KMS-11 (cell line): ENCODE measurements at regions not wholly inside any gene's neighbourhood (a gene's known extent, or its start where the extent isn't known, plus 50 kb on each side); places are given as distances from the start of the nearest gene placed in this dataset.

ENCODE experiments used
- H2AFZ ChIP-seq: fragments of 200-600 bp; sonication (generic); 2 replicates; pipeline ENCODE4 v1.6.1; 2016; ENCODE audit warnings: antibody characterized with exemption, mixed run types, low read depth
- H3K27ac ChIP-seq: fragments of 200-600 bp; sonication (generic); 2 replicates; pipeline ENCODE4 v1.6.1; 2016; ENCODE audit warnings: mild to moderate bottlenecking, mixed run types
- H3K27me3 ChIP-seq: fragments of 200-600 bp; sonication (generic); 2 replicates; pipeline ENCODE4 v1.6.1; 2017; ENCODE audit warnings: mild to moderate bottlenecking, low read depth, mixed run types, moderate library complexity; ENCODE audit not compliant: insufficient read depth
- H3K36me3 ChIP-seq: fragments of 200-600 bp; sonication (generic); 2 replicates; pipeline ENCODE4 v1.6.1; 2017; ENCODE audit warnings: mild to moderate bottlenecking, mixed run types; ENCODE audit not compliant: insufficient read depth
- H3K4me1 ChIP-seq: fragments of 200-600 bp; sonication (generic); 2 replicates; pipeline ENCODE4 v1.6.1; 2016; ENCODE audit warnings: mild to moderate bottlenecking, low read depth, mixed run types; ENCODE audit not compliant: poor library complexity, severe bottlenecking
- H3K4me2 ChIP-seq: fragments of 200-600 bp; sonication (generic); 2 replicates; pipeline ENCODE4 v1.7.0; 2016; ENCODE audit warnings: mild to moderate bottlenecking, mixed run types
- H3K4me3 ChIP-seq: fragments of 200-600 bp; sonication (generic); IDR thresholded peaks from 2 replicates; pipeline ENCODE4 v1.6.1; 2017; ENCODE audit warnings: low read depth, low read length, mixed read lengths; ENCODE audit not compliant: insufficient read depth
- H3K79me2 ChIP-seq: fragments of 200-600 bp; sonication (generic); 2 replicates; pipeline ENCODE4 v1.6.1; 2016; ENCODE audit warnings: low read depth, mixed run types; ENCODE audit not compliant: insufficient read depth
- H3K9ac ChIP-seq: fragments of 200-600 bp; sonication (generic); 2 replicates; pipeline ENCODE4 v1.6.1; 2016; ENCODE audit warnings: mild to moderate bottlenecking, mixed run types
- H4K20me1 ChIP-seq: fragments of 200-600 bp; sonication (generic); 2 replicates; pipeline ENCODE4 v1.6.1; 2016; ENCODE audit warnings: mild to moderate bottlenecking, mixed run types; ENCODE audit not compliant: insufficient read depth
- CTCF ChIP-seq: fragments of 200-600 bp; sonication (generic); conservative IDR thresholded peaks from 2 replicates; pipeline ENCODE4 v1.6.1; 2017; ENCODE audit warnings: low read depth, mild to moderate bottlenecking, antibody characterized with exemption, low read length, moderate library complexity, mixed read lengths

DNA sequence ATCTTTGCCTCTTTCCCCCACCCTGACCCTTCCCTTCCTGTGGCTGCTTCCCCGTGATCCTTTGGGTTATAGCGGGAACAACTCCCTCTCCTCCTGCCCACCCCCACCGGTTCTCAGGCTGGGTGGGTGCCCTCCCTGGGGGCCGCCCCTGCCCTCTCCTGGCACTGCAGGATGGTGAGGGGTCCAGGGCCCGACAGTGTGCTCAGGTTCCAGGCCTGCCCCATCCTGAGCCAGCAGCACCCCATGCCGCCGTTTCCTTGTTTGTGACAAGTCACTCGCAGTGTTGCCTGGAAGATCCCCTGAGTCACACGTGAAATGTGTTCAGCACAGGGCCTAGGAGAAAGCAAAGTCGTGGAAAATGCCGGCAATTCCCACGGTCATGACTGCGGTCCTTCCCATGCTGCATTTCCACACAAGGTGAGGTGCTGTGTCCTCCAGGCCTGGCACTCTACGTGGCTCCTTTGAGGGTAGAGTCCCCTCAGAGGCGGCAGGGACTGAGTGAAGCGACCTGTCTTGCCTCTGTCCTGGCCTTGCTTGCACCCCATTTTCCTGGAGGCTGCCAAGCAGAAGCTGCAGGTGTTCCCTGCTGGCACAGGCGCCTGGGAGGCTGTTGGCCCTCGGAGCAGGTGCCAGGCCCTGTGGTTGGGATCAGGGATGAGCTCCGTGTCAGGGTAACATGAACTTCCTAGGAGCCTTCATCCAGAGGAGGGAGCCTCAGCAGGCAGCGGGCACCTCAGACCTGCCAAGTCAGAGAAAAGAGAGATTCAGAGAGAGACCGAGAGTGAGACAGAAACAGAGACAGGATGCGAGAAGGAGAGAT lies 80.5 kb upstream of the LINC01488 start:
- Histone ChIP-seq H4K20me1 (no peaks in the 10 kb centered on the region), H3K4me1 (no peaks in the 10 kb centered on the region), H2AFZ (no peak overlapping the region), H3K4me2 (no peak overlapping the region), H3K36me3 (no peaks in the 10 kb centered on the region), H3K27me3 (peaks cover 2% of the 10 kb centered on the region; the same call in 1 of the 2 replicates), H3K79me2 (no peaks in the 10 kb centered on the region), H3K9ac (no peak overlapping the region), H3K4me3 (no peak overlapping the region), H3K27ac (no peak overlapping the region)
- TF ChIP-seq CTCF, result no peak

- H3K9ac ChIP-seq, result no peak overlapping the region
- H3K4me2 ChIP-seq, result no peak overlapping the region
- no peaks in the 10 kb centered on the region for H3K4me1 ChIP-seq
- H3K4me3 ChIP-seq, result no peak overlapping the region
- H3K27me3 ChIP-seq, result peaks cover 3% of the 10 kb centered on the region
- H3K36me3 ChIP-seq, result no peaks in the 10 kb centered on the region
- H2AFZ ChIP-seq, result no peak overlapping the region
- no peak for TF ChIP-seq CTCF
- H4K20me1 ChIP-seq, result no peaks in the 10 kb centered on the region
- H3K79me2 ChIP-seq, result no peaks in the 10 kb centered on the region
- no peak overlapping the region for H3K27ac ChIP-seq
Observed at GRCh38 chr11:69401715-69402114, 79.7 kb upstream of the LINC01488 start.

DNA sequence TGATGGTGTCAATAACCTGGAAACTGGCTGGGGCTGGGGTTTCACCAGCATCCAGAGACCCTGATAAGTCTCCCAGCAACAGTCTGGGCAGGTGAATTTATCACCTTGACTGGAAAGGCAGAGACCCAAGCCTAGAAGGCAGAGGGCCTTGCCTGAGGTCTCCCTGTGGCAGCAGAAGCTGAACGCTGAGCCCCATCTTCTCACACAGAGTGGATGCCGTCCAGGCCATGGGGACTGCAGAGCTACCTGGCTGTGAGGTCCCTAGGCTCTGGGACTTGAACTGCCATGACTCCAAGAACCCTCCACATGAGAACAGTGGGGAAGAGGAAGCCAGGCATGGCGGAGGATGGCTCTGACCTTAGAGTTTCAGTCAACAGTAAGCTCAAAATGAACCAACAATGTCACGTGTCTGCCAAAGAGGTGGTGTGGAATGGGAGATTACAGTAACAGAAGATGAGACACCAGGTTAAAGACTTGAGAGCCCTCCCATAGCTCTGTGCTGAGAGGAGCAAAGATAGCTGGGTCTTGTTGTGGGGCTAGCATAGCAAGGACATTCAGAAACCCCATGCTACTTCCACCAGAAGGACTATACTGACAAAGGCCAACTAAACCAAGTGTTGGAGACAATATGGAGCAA lies 79.1 kb upstream of the LINC01488 start:
- H2AFZ ChIP-seq, result no peak overlapping the region
- no peaks in the 10 kb centered on the region for H3K36me3 ChIP-seq
- H3K4me3 ChIP-seq, result no peak overlapping the region
- no peaks in the 10 kb centered on the region for H4K20me1 ChIP-seq
- TF ChIP-seq CTCF, result no peak
- no peak overlapping the region for H3K4me2 ChIP-seq
- no peak overlapping the region for H3K27ac ChIP-seq
- H3K27me3 ChIP-seq, result peaks cover 3% of the 10 kb centered on the region
- no peak overlapping the region for H3K9ac ChIP-seq
- no peaks in the 10 kb centered on the region for H3K4me1 ChIP-seq
- no peaks in the 10 kb centered on the region for H3K79me2 ChIP-seq

DNA sequence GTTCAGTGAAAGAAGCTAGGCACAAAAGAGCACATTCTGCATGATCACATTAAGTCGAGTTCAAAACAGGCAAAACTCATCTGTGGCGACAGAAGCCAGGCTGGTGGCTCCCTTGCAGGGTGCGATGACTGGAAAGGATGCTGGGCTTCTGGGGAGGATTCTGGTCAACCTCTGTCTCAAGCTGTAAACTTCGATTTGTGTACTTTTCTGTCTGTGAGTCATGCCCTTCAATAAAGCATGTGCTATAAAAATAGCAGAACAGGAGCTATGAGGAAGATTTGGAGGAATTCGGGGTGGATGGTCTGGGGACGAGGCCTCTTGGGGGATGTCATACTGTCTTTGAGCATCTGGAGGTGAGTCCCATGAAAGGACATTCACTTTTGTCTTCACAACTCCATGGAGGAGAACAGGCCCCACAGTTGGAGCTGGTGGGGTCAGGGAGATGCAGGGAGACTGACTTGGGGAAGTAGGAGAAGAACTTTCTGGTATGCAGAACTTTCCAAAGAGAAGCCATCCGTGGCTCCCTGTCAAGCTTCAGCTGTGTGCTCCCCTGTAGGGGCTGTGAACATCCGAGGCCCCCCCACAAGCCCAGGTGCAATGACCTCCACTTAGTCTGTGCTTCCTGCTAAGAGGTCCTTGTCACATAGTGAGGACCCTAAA lies 77.8 kb upstream of the LINC01488 start:
- Histone ChIP-seq H3K9ac (no peak overlapping the region), H3K4me1 (no peaks in the 10 kb centered on the region), H3K36me3 (no peaks in the 10 kb centered on the region), H4K20me1 (no peaks in the 10 kb centered on the region), H3K27ac (no peak overlapping the region), H3K4me3 (no peak overlapping the region), H2AFZ (no peak overlapping the region), H3K79me2 (no peaks in the 10 kb centered on the region), H3K27me3 (peaks cover 6% of the 10 kb centered on the region), H3K4me2 (no peak overlapping the region)
- TF ChIP-seq CTCF, result no peak
